ENCODE measurements at regions not wholly inside any gene's neighbourhood (a gene's known extent, or its start where the extent isn't known, plus 50 kb on each side); places are given as distances from the start of the nearest gene placed in this dataset.

- TF ChIP-seq ZNF292 (CRISPR knock-in tag; IDR thresholded peaks at IDR 0.05; ENCODE audit: borderline replicate concordance, low read depth): no peak
- peak; percentile 86 for TF ChIP-seq ARID3A (IDR thresholded peaks at IDR 0.05; ENCODE audit: low read depth, low read length)
- TF ChIP-seq SMC3 (IDR thresholded peaks at IDR 0.05; ENCODE audit: low read length): peak; percentile 19; the same call in 1 of the 2 replicates
- TF ChIP-seq TEAD3 (CRISPR knock-in tag; optimal IDR thresholded peaks at IDR 0.05; ENCODE audit: borderline replicate concordance): peak; percentile 93
- TF ChIP-seq TCF7L2 (IDR thresholded peaks at IDR 0.05; ENCODE audit: low read depth, low read length): peak; percentile 36; the same call in 1 of the 2 replicates
- no peak for TF ChIP-seq ZFP1 (CRISPR knock-in tag; IDR thresholded peaks at IDR 0.05)
- TF ChIP-seq IKZF5 (CRISPR knock-in tag; IDR thresholded peaks at IDR 0.05): peak; percentile 23; the same call in 1 of the 2 replicates
- no peak for TF ChIP-seq CCAR2 (optimal IDR thresholded peaks at IDR 0.05; ENCODE audit: low read depth, low read length)
- peak; percentile 19; the same call in 1 of the 2 replicates for TF ChIP-seq PATZ1 (CRISPR knock-in tag; IDR thresholded peaks at IDR 0.05)
- TF ChIP-seq SOX6 (IDR thresholded peaks at IDR 0.05): no peak
- peak; percentile 48; the same call in 1 of the 2 replicates for TF ChIP-seq SOX6 (CRISPR knock-in tag; IDR thresholded peaks at IDR 0.05)
- no peak for TF ChIP-seq ZNF737 (CRISPR knock-in tag; IDR thresholded peaks at IDR 0.05; ENCODE audit: borderline replicate concordance)
- TF ChIP-seq HOXA7 (CRISPR knock-in tag; IDR thresholded peaks at IDR 0.05): no peak
- peak; percentile 73 for TF ChIP-seq ZNF609 (CRISPR knock-in tag; IDR thresholded peaks at IDR 0.05; ENCODE audit: borderline replicate concordance)
- no peak for TF ChIP-seq MIER2 (CRISPR knock-in tag; IDR thresholded peaks at IDR 0.05)
- no peak for TF ChIP-seq ARID2 (CRISPR knock-in tag; IDR thresholded peaks at IDR 0.05; ENCODE audit: borderline replicate concordance)
- TF ChIP-seq FOXA3 (CRISPR knock-in tag; IDR thresholded peaks at IDR 0.05): peak; percentile 70
- no peak for TF ChIP-seq TRIM24 (CRISPR knock-in tag; IDR thresholded peaks at IDR 0.05)
- TF ChIP-seq SIX4 (CRISPR knock-in tag; IDR thresholded peaks at IDR 0.05): 0 out of 2 replicates have a peak, but pooled peaks have one; percentile 7
- TF ChIP-seq HCFC1 (IDR thresholded peaks at IDR 0.05; ENCODE audit: low read depth, low read length): no peak
- TF ChIP-seq ZGPAT (CRISPR knock-in tag; IDR thresholded peaks at IDR 0.05): 0 out of 2 replicates have a peak, but pooled peaks have one; percentile 31
Observed at GRCh38 chr15:96209285-96209735, 121.2 kb upstream of the NR2F2 start (continued).
